T-helper 2 cell treated with Interferon-gamma antibody and Interleukin-4, amounts not matched to agents 5 μg/mL and 100 μg/mL, for 36 hours (primary cell): ENCODE measurements at regions not wholly inside any gene's neighbourhood (a gene's known extent, or its start where the extent isn't known, plus 50 kb on each side); places are given as distances from the start of the nearest gene placed in this dataset.
A peak's percentile ranks its signal among the peaks of the same experiment; 100 is the strongest.
"Not testable (repeated sequence)": the region's sequence is repeated elsewhere in the genome, so short reads cannot be mapped to it uniquely, and the experiment has no call there.

Experiments
- DNase-seq: peaks from one replicate; pipeline ENCODE4 v3.0.0; 2021; ENCODE audit warnings: low spot score
- H3K27ac Mint-ChIP-seq: one replicate; pipeline ENCODE4 v1.8.0; 2021; ENCODE audit warnings: mild to moderate bottlenecking, mixed read lengths
- H3K27me3 Mint-ChIP-seq: one replicate; pipeline ENCODE4 v1.8.0; 2021; ENCODE audit warnings: low read depth, mixed read lengths
- H3K36me3 Mint-ChIP-seq: one replicate; pipeline ENCODE4 v1.8.0; 2021; ENCODE audit warnings: low read depth, mixed read lengths
- H3K4me1 Mint-ChIP-seq: one replicate; pipeline ENCODE4 v1.8.0; 2021; ENCODE audit warnings: low read depth, mixed read lengths
- H3K4me3 Mint-ChIP-seq: one replicate; pipeline ENCODE4 v1.8.0; 2022; ENCODE audit warnings: mild to moderate bottlenecking, moderate library complexity, mixed read lengths
- H3K9me3 Mint-ChIP-seq: one replicate; pipeline ENCODE4 v1.8.0; 2021; ENCODE audit warnings: mixed read lengths

DNA sequence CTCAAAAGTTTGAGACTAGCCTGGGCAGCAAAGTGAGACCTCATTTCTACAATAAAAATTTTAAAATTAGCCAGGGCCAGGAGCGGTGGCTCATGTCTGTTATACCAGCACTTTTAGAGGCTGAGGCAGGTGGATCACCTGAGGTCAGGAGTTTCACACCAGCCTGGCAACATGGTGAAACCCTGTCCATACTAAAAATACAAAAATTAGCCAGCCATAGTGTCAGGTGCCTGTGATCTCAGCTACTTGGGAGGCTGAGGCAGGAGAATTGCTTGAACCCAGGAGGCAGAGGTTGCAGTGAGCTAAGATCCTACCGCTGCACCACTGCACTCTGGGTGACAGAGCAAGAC lies 85.1 kb upstream of the MAP4 start:
- H3K27ac Mint-ChIP-seq, H3K36me3 Mint-ChIP-seq, H3K27me3 Mint-ChIP-seq, H3K9me3 Mint-ChIP-seq, H3K4me1 Mint-ChIP-seq, DNase-seq, H3K4me3 Mint-ChIP-seq: not testable (repeated sequence)

DNA sequence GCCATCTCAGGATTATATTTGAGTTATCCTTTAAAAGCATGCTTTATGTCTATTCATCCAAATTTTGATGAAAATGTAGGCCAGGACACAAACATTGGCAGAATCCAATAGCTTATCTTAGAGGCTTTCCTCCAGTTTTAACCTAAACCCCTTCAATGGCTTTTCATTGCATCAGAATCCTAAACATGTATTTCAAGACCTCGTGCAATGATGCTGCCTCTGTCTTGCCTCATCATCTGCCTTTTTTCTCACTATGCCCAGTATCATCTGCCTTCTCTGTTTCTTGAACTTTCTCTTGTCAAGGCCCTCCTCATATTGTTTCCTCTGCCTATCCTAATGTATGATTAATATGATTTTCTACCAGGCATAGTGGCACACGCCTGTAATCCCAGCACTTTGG lies 76.1 kb upstream of the MAP4 start:
- Mint-ChIP-seq H3K9me3 (no peaks in the 10 kb centered on the region), H3K4me3 (no peak overlapping the region), H3K36me3 (no peaks in the 10 kb centered on the region), H3K27ac (no peak overlapping the region), H3K4me1 (peaks cover 15% of the 10 kb centered on the region), H3K27me3 (peaks cover 5% of the 10 kb centered on the region)
- no peak for DNase-seq

DNA sequence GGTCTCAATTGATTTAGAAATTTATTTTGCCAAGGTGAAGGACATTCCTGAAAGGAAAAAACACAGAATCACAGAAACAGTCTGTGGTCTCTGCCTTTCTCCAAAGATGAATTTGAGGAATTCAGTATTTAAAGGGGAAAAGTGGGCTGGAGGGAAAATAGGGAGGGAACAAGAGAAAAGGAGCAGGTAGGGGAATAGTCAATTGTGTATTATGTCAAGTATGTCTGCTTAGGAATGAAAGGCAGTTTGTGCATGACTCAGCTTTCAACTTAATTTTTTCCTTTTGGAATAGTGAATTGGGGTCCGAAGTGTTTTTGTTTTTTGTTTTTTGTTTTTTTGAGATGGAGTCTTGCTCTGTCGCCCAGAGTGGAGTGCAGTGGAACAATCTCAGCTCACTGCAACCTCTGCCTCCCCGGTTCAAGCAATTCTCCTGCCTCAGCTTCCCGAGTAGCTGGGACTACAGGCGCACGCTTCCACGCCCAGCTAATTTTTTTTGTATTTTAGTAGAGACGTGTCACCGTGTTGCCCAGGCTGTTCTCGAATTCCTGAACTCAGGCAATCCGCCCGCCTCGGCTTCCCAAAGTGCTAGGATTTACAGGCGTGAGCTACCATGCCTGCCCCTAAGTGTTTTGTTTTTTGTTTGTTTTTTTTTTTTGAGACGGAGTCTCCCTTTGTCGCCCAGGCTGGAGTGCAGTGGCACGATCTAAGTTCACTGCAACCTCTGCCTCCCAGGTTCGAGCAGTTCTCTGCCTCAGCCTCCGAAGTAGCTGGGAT lies 74.1 kb upstream of the MAP4 start:
- no peaks in the 10 kb centered on the region for H3K36me3 Mint-ChIP-seq
- no peak for DNase-seq
- H3K27ac Mint-ChIP-seq = peak overlapping the region; percentile 45
- H3K4me3 Mint-ChIP-seq = peak overlapping the region; percentile 94
- H3K4me1 Mint-ChIP-seq = peaks cover 22% of the 10 kb centered on the region
- H3K9me3 Mint-ChIP-seq = no peaks in the 10 kb centered on the region
- peaks cover 5% of the 10 kb centered on the region for H3K27me3 Mint-ChIP-seq

DNA sequence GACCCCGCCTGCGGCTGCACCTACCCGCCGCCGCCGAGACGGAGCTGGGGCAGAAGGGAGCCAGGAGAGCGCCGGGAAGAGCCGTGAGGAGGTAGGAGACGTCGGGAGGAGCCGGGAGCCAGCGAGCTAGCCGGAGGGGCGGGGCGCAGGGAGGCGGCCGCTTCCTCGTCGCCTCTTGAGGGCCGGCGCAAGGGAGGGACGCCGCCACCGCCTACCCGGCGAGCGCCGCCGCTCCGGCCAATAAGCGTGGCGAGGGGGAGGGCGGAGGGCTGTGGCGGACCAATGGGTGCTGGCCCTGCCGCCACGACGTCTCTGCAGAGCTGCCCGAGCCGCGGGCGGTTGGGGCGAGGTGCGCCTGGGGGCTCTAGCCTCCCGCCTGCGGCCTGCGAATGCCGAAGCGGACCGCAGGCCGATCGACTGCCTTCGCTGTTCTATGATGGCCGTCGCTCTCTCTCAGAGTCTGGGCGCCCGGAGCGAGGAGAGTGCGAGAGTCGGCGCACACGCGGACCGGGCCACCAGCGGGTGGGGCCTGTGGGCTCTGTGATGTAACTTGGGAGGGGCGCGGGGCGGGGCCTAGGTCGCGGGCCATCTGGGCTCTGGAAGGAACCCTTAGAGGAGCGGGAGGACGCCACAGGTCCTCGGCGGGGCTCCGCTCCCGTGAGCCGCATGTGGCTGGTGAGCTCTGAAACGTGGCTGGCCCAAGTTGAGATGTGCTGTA lies 72.7 kb upstream of the MAP4 start:
- peaks cover 8% of the 10 kb centered on the region for H3K36me3 Mint-ChIP-seq
- peaks cover 5% of the 10 kb centered on the region for H3K27me3 Mint-ChIP-seq
- H3K4me3 Mint-ChIP-seq = peak overlapping the region; percentile 94
- H3K4me1 Mint-ChIP-seq = peaks cover 30% of the 10 kb centered on the region
- H3K27ac Mint-ChIP-seq = peak overlapping the region; percentile 99
- DNase-seq = peak; percentile 97
- no peaks in the 10 kb centered on the region for H3K9me3 Mint-ChIP-seq

DNA sequence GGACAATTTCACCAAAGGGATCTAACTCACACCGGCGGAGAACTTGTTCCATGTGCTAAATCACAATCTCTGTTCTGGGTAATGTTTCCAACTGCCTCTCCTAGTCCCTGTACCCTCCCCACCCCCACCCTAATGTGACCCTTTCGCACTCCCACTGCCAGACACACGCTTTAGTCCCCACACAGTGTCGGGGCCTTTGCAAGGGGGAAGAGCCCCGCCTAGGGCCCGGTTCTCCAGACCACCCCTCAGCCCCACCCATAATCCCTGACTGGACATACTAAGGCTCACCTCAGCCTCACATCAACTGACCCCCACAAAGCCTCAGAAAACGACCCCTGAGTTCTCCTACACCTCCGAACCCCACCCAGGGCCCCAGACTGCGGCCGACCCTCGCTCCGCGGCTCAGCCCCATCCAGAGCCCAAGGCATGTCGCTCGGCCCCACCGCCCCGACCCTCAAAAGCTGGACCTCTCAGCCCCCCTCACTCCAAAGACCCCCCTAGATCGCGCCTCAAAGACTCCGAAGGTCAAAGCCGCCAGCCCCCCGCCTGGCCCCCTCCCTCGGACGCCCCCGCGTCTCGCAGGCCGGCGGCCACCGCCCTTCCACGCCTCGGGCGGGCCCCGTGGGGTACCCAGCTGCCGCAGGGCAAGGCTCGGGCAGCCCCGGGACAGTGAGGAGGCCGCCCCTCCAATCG lies 72.0 kb upstream of the MAP4 start:
- no peaks in the 10 kb centered on the region for H3K9me3 Mint-ChIP-seq
- H3K27me3 Mint-ChIP-seq = peaks cover 5% of the 10 kb centered on the region
- H3K4me3 Mint-ChIP-seq = peak overlapping the region; percentile 94
- peaks cover 8% of the 10 kb centered on the region for H3K36me3 Mint-ChIP-seq
- H3K27ac Mint-ChIP-seq = peak overlapping the region; percentile 99
- peaks cover 30% of the 10 kb centered on the region for H3K4me1 Mint-ChIP-seq
- peak; percentile 15 for DNase-seq

DNA sequence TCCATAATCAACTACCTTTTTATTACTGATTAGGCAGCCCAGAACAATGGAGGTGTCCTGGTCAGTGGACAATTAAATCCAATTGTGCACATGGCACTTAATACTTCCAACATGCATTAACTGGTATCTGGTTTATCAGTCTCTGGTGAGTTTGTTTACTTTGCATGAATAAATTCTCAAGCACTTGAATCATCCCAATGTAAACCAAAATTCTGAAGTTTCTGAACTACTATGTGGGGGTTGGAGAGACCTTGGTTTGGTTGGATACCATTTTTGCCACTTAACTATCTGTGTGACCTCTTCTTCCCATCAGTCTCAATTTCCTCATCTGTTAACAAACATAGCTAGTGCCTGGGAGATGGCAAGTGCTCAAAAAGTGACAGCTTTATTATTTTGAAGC lies 70.5 kb upstream of the MAP4 start:
- peaks cover 5% of the 10 kb centered on the region for H3K27me3 Mint-ChIP-seq
- peak overlapping the region; percentile 94 for H3K27ac Mint-ChIP-seq
- H3K4me1 Mint-ChIP-seq = peaks cover 33% of the 10 kb centered on the region
- no peaks in the 10 kb centered on the region for H3K9me3 Mint-ChIP-seq
- H3K4me3 Mint-ChIP-seq = peak overlapping the region; percentile 94
- no peak for DNase-seq
- peaks cover 10% of the 10 kb centered on the region for H3K36me3 Mint-ChIP-seq

DNA sequence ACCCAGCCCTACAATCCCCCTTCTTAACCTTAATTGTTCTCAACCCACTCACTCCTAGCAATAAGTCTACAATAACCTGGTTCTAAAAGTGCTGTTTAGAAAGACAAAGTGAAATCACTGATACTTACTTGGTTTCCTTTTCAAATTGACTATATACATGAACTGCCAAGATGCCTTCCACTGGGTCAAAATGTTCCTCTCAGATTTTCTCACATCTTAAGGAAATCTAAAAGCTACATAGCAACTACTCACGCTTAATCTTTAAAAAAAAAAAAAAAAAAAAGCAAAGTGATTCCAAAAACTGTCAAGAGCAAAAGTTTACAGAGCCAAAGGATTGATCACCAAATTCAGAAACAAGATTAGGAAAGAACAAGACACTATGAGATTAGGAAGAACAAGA lies 68.7 kb upstream of the MAP4 start:
- no peak overlapping the region for H3K4me3 Mint-ChIP-seq

DNA sequence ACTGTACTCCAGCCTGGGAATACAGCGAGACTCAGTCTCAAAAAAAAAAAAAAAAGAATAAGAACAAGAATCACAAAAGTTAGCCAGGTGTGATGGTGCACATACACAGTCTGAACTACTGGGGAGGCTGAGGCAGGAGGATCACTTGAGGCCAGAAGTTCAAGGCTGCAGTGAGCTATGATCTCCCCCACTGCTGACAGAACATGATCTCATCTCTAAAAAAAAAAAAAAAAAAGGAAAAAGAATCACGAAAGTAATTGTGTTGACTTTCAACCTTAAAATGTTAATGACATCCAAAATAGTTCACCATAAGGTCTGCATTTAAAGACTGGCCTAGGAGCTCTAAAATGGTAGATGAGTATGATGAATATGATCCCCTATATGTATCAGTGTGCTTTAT lies 68.0 kb upstream of the MAP4 start:
- no peaks in the 10 kb centered on the region for H3K9me3 Mint-ChIP-seq
- no peaks in the 10 kb centered on the region for H3K27me3 Mint-ChIP-seq
- DNase-seq = no peak
- peak overlapping the region; percentile 42 for H3K27ac Mint-ChIP-seq
- H3K36me3 Mint-ChIP-seq = peaks cover 13% of the 10 kb centered on the region
- no peak overlapping the region for H3K4me3 Mint-ChIP-seq
- H3K4me1 Mint-ChIP-seq = peaks cover 27% of the 10 kb centered on the region

More for the DNA sequence above, 68.7 kb upstream of the MAP4 start:
- peaks cover 1% of the 10 kb centered on the region for H3K27me3 Mint-ChIP-seq
- peaks cover 32% of the 10 kb centered on the region for H3K4me1 Mint-ChIP-seq
- peaks cover 12% of the 10 kb centered on the region for H3K36me3 Mint-ChIP-seq
- no peaks in the 10 kb centered on the region for H3K9me3 Mint-ChIP-seq
- H3K27ac Mint-ChIP-seq = peak overlapping the region; percentile 33
- no peak for DNase-seq

DNA sequence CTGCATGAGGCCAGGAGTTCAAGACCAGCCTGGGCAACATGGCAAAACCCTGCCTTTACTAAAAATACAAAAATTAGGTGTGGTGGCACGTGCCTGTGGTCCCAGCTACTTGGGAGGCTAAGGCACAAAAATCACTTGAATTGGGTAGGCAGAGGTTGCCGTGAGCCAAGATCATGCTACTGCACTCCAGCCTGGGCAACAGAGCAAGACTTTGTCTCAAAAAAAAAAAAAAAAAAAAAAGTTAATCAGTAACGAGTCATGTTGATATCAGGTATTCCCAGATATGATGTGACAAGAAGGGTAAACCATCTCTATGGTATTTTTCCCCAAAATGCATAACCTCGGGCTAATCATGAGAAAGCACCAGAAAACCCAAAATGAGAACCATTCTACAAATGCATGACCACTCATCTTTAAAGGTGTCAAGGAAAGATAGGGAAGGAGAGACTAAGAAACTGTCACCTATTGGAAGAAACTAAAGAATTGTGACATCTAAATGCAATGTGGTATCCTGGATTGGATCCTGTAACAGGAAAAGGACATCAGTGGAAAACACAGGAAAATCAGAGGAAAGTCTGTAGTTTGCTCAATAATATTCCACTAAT lies 66.5 kb upstream of the MAP4 start:
- Mint-ChIP-seq H3K27ac (no peak overlapping the region), H3K36me3 (peaks cover 15% of the 10 kb centered on the region), H3K9me3 (no peaks in the 10 kb centered on the region), H3K27me3 (no peaks in the 10 kb centered on the region), H3K4me1 (peaks cover 24% of the 10 kb centered on the region), H3K4me3 (no peak overlapping the region)
- no peak for DNase-seq

DNA sequence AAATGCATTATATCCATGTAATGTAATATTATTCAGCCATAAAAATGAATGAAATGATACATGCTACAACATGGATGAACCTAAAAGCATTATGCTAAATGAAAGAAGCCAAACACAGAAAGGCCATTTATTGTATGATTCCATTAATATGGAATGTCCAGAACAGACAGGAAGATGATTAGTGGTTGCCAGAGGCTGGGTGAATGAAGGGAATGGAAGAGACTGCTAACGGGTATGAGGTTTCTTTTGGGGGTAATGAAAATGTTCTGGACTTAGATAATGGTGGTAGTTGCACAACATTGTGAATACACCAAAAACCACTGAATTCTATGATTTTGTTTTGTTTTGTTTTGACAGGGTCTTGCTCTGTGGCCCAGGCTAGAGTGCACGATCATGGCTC lies 61.6 kb upstream of the MAP4 start:
- DNase-seq = no peak
- Mint-ChIP-seq H3K36me3 (peaks cover 12% of the 10 kb centered on the region), H3K9me3 (no peaks in the 10 kb centered on the region), H3K27ac (no peak overlapping the region), H3K4me1 (peaks cover 5% of the 10 kb centered on the region), H3K4me3 (no peak overlapping the region), H3K27me3 (no peaks in the 10 kb centered on the region)

DNA sequence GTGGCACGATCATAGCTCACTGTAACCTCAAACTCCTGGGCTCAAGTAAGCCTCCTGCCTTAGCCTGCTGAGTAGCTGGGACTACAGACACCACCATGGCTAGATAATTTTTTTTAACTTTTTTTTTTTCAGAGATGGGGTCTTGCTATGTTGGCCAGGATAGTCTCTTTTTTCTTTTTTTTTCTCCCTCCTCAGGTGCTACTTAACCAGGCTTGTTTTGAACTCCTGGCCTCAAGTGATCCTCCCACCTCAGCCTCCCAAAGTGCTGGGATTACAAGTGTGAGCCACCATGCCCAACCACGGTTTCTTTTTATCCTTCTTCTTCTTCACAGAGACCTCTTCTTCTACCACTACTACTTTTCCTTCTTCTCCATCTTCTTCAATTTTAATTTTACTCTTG lies 53.8 kb upstream of the MAP4 start:
- Mint-ChIP-seq H3K9me3 (no peaks in the 10 kb centered on the region), H3K36me3 (peaks cover 13% of the 10 kb centered on the region), H3K4me3 (no peak overlapping the region), H3K4me1 (peaks cover 12% of the 10 kb centered on the region), H3K27me3 (no peaks in the 10 kb centered on the region), H3K27ac (peak overlapping the region; percentile 18)
- DNase-seq = no peak

DNA sequence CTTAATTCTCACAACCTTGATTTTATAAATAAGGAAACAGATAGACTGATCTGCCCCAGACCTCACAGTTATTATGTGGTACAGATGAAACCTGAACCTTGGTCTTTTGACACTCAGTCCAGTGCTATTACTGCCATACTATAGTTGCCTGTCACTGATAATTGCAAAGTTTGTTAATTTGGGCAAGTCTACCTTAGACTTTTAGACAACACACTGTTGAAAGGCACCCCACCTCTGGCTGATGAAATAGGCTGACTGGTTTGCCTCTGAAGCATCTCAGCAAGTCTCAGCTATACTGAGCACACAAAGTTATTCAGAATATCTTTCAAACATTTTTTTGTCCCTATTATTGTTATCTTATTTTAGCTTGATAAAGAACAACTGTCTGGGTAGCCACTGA lies 53.1 kb upstream of the MAP4 start:
- Mint-ChIP-seq H3K27ac (no peak overlapping the region), H3K36me3 (peaks cover 9% of the 10 kb centered on the region), H3K4me3 (no peak overlapping the region), H3K4me1 (peaks cover 18% of the 10 kb centered on the region), H3K27me3 (no peaks in the 10 kb centered on the region), H3K9me3 (no peaks in the 10 kb centered on the region)
- no peak for DNase-seq

DNA sequence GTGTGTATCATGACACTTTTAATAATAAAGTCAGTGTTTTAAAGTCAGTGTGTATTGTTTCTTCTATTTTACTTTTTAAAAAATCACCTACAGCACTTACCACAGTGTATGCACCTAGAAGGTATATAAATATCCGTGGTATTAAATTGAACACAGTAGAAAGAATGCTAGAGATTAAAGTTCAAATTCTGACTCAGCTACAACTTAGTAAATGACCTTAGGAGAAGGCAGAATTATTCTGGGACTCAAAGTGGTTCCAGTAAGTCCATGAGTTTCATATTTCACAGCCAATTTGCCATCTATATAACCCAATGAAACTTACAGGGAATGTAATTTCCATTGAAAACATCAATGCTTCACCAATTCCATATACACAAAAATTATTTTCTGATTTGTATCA lies 52.7 kb upstream of the MAP4 start:
- peaks cover 9% of the 10 kb centered on the region for H3K36me3 Mint-ChIP-seq
- no peak for DNase-seq
- no peaks in the 10 kb centered on the region for H3K9me3 Mint-ChIP-seq
- H3K4me1 Mint-ChIP-seq = peaks cover 22% of the 10 kb centered on the region
- H3K27ac Mint-ChIP-seq = no peak overlapping the region
- no peaks in the 10 kb centered on the region for H3K27me3 Mint-ChIP-seq
- H3K4me3 Mint-ChIP-seq = no peak overlapping the region

DNA sequence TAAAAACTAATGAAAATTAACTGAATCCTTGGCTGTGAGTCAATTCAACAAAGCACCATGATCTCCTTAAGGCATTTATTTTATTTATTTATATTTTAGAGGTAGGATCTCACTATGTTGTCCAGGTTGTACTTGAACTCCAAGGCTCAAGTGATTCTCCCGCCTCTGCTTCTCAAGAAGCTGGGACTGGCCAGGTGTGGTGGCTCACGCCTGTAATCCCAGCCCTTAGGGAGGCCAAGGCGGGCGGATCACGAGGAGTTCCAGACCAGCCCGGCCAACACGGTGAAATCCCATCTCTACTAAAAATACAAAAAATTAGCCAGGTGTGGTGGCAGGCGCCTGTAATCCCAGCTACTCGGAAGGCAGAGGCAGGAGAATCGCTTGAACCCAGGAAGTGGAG lies 52.1 kb upstream of the MAP4 start:
- H3K27ac Mint-ChIP-seq, H3K27me3 Mint-ChIP-seq, DNase-seq, H3K9me3 Mint-ChIP-seq, H3K4me3 Mint-ChIP-seq: not testable (repeated sequence)
- Mint-ChIP-seq H3K36me3 (peaks cover 11% of the 10 kb centered on the region), H3K4me1 (peaks cover 27% of the 10 kb centered on the region)
